Cardiac muscle cell (in vitro differentiated cells and primary cell): ENCODE measurements at regions not wholly inside any gene's neighbourhood (a gene's known extent, or its start where the extent isn't known, plus 50 kb on each side); places are given as distances from the start of the nearest gene placed in this dataset.

Source experiments
- DNase-seq, 2 donors: peaks; one replicate each; pipeline versions ENCODE4 v3.0.0 to v3.0.0-alpha.2; 2010 to 2017; ENCODE audit warnings: low read depth in 1 of 2, low spot score in 1 of 2
- H3K27ac ChIP-seq: fragments of 200-600 bp; sonication (generic); 2 replicates; pipeline ENCODE4 v1.5.1; 2016
- H3K27me3 ChIP-seq: fragments of 200-600 bp; sonication (generic); 2 replicates; pipeline ENCODE4 v1.6.0; 2016; ENCODE audit warnings: control low read depth
- H3K36me3 ChIP-seq: fragments of 200-600 bp; sonication (generic); 2 replicates; pipeline ENCODE4 v1.5.1; 2016; ENCODE audit warnings: control low read depth
- H3K4me1 ChIP-seq: fragments of 200-600 bp; sonication (generic); 2 replicates; pipeline ENCODE4 v1.8.1; 2017; ENCODE audit warnings: low read depth, mild to moderate bottlenecking, mixed run types
- H3K4me3 ChIP-seq: fragments of 200-600 bp; sonication (generic); 2 replicates; pipeline ENCODE4 v1.5.1; 2016; ENCODE audit warnings: mild to moderate bottlenecking
- H3K9me3 ChIP-seq: fragments of 200-600 bp; sonication (generic); 2 replicates; pipeline ENCODE4 v1.5.1; 2017; ENCODE audit warnings: low read depth, mild to moderate bottlenecking, control low read depth
- TF ChIP-seq, protein P1 (sequence below): IDR thresholded peaks from 2 replicates; pipeline ENCODE4 v1.5.1; 2012; ENCODE audit warnings: low read depth, mild to moderate bottlenecking, low read length

DNA sequence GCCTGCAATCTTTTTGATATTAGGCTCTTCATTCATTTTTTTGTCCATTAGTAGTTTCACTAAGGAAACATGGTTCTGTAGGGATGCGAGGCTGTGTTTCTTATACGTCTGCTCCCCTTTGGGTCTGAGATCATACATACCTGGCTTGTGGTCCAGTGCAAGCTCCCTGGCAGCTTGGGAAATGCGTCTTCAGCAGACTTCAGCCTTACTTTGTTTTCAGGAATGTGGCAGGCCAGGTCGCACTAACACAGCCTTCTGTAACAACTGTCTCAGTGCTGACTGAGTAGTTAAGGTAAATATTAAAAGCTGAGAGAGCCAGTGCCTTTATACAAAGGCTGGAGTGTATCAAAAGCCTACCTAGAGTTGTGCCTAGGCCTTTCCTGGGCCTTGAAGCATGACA lies 970.5 kb upstream of the EEF2KMT start:
- H3K4me3 ChIP-seq, result no peak overlapping the region
- H3K9me3 ChIP-seq, result no peaks in the 10 kb centered on the region
- H3K27ac ChIP-seq, result no peak overlapping the region
- TF ChIP-seq, protein P1, sequence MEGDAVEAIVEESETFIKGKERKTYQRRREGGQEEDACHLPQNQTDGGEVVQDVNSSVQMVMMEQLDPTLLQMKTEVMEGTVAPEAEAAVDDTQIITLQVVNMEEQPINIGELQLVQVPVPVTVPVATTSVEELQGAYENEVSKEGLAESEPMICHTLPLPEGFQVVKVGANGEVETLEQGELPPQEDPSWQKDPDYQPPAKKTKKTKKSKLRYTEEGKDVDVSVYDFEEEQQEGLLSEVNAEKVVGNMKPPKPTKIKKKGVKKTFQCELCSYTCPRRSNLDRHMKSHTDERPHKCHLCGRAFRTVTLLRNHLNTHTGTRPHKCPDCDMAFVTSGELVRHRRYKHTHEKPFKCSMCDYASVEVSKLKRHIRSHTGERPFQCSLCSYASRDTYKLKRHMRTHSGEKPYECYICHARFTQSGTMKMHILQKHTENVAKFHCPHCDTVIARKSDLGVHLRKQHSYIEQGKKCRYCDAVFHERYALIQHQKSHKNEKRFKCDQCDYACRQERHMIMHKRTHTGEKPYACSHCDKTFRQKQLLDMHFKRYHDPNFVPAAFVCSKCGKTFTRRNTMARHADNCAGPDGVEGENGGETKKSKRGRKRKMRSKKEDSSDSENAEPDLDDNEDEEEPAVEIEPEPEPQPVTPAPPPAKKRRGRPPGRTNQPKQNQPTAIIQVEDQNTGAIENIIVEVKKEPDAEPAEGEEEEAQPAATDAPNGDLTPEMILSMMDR, result no peak
- DNase-seq, result no peak
- no peaks in the 10 kb centered on the region for H3K36me3 ChIP-seq
- no peaks in the 10 kb centered on the region for H3K4me1 ChIP-seq
- no peaks in the 10 kb centered on the region for H3K27me3 ChIP-seq

DNA sequence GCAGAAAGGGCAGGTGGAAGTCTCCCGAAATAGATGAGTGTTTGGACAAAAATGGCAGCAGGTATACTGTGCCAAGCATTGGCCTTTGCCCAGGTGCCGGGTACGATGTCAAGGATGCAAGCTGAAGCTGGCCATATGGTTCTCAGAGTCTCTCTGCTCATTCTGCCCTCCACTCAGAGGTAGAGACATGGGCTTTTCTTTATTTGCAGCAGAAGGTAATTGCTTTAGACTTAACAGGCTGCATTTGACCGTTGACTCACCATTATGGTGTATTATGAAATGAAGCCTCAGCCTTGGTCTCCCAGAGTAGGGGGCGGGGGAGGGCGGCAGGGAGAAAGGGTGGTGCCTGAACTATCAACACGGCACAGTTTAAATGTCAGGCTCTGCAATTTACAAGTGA lies 969.1 kb upstream of the EEF2KMT start:
- no peaks in the 10 kb centered on the region for H3K9me3 ChIP-seq
- TF ChIP-seq, protein P1, result no peak
- H3K27me3 ChIP-seq, result no peaks in the 10 kb centered on the region
- no peaks in the 10 kb centered on the region for H3K4me1 ChIP-seq
- no peak for DNase-seq
- H3K4me3 ChIP-seq, result no peak overlapping the region
- no peaks in the 10 kb centered on the region for H3K36me3 ChIP-seq
- no peak overlapping the region for H3K27ac ChIP-seq

DNA sequence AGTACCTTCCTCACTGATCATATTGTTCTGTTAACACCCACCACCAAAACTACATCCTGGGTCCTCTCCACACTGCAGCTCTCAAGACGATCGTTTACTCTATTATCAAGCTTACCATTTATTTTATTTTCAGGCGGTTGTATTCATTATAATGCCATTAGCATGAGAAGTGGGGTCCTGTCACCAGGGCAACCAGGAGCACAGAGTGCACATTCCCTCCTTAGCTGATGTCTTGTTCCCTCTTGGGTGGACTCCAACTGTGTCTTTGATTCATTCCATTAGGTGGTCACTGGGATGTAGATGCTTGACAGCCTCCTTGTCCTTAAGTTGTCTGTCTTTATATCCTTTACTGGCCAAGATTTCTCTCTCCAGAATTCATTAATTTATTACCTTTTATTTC lies 965.9 kb upstream of the EEF2KMT start:
- Histone ChIP-seq H3K4me3 (no peak overlapping the region), H3K27me3 (no peaks in the 10 kb centered on the region), H3K27ac (no peak overlapping the region), H3K36me3 (no peaks in the 10 kb centered on the region), H3K9me3 (no peaks in the 10 kb centered on the region), H3K4me1 (no peaks in the 10 kb centered on the region)
- TF ChIP-seq, protein P1, result no peak
- no peak for DNase-seq

DNA sequence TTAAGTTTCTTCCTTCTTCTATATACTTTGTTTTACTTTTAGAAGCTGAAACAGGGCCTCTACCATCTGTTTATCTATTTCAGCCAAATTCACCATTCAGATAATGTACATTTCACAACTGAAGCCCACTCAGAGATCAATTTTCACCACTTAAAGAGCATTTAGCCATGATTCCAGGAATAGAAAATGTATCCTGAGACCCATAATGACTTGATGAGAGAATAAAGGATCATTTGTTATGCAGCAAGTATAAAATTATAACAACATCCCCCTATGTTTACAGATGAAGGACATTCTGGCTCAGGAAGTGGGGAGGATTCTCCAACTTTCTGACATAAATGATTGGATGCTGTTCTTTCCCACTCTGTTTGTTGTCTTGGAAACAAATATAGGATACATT lies 962.1 kb upstream of the EEF2KMT start:
- TF ChIP-seq, protein P1, result no peak
- no peak for DNase-seq
- Histone ChIP-seq H3K36me3 (no peaks in the 10 kb centered on the region), H3K4me1 (no peaks in the 10 kb centered on the region), H3K4me3 (no peak overlapping the region), H3K27me3 (no peaks in the 10 kb centered on the region), H3K27ac (no peak overlapping the region), H3K9me3 (no peaks in the 10 kb centered on the region)

DNA sequence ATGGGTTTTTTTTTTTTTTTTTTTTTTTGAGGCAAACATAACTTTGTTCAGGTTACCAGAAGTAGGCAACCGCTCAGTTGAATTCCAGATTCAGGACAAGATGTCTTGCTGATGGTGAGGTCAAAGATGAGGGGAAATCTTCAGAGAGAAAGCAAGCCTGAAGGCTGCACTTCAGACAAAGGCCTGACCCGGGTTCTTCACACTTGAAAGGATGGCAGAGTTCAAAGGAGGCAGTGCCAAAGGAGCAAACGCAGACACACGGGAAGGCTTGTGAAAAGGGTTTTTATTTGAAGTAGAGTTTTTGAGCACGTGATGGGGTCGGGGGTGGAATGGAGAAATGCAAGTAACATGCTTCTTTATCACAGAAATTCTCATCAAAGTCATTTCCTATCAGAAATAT lies 960.2 kb upstream of the EEF2KMT start:
- H3K27me3 ChIP-seq, result no peaks in the 10 kb centered on the region
- no peaks in the 10 kb centered on the region for H3K4me1 ChIP-seq
- H3K9me3 ChIP-seq, result no peaks in the 10 kb centered on the region
- no peaks in the 10 kb centered on the region for H3K36me3 ChIP-seq
- no peak overlapping the region for H3K4me3 ChIP-seq
- H3K27ac ChIP-seq, result no peak overlapping the region
- TF ChIP-seq, protein P1, result no peak
- DNase-seq, result no peak

DNA sequence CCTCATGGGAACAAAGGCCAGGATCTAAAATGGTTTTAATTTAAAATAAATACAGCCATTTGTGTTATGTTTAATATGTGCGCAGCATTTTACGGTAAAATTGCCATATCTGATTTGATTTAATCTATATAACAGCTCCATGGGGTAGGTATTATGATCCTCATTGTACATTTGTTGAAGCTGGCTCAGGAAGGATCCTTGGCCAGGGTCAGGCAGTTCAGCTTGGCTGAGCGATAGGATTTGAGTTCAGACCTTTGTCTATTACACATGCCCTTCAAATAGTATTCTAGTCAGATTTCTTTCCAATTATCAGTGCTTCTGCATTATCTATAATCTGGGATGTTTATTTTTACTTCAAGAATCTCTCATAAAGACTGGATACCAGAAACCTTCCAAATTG lies 950.4 kb upstream of the EEF2KMT start:
- Histone ChIP-seq H3K9me3 (no peaks in the 10 kb centered on the region), H3K36me3 (no peaks in the 10 kb centered on the region), H3K4me3 (no peak overlapping the region), H3K27ac (no peak overlapping the region), H3K4me1 (no peaks in the 10 kb centered on the region), H3K27me3 (no peaks in the 10 kb centered on the region)
- TF ChIP-seq, protein P1, result no peak
- no peak for DNase-seq
